ENCODE measurements at regions not wholly inside any gene's neighbourhood (a gene's known extent, or its start where the extent isn't known, plus 50 kb on each side); places are given as distances from the start of the nearest gene placed in this dataset.
"Not testable (repeated sequence)": the region's sequence is repeated elsewhere in the genome, so short reads cannot be mapped to it uniquely, and the experiment has no call there.

- DNase-seq (ENCODE audit: low spot score): no peak
Measured at GRCh38 chr1:194821091-194821490, 1634.7 kb upstream of the B3GALT2 start.

GRCh38 chr1:194818674-194819073, 1632.3 kb upstream of the B3GALT2 start:
- DNase-seq (ENCODE audit: low spot score): no peak

- DNase-seq (ENCODE audit: low spot score): no peak
Measured at GRCh38 chr1:194816859-194817258, 1630.4 kb upstream of the B3GALT2 start.

DNA sequence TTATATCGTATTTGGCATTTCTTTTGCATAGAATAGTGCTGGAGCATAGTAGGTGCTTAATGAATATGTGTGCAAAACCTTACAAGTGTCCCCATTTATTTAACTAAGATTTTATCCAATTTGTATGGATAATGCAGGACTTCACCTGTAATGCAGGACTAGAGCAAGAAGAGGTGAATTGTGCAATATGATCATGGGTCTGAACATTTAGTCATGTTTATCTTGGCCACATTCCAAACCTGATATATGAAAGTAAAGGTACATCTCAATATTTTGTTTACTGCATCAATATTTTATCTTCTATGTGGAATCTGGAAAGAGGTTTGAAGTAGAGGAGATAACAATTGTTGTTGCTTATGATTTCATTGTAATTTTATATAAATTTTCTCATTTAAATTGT, 1626.7 kb upstream of the B3GALT2 start:
- no peak for DNase-seq (ENCODE audit: low spot score)

DNA sequence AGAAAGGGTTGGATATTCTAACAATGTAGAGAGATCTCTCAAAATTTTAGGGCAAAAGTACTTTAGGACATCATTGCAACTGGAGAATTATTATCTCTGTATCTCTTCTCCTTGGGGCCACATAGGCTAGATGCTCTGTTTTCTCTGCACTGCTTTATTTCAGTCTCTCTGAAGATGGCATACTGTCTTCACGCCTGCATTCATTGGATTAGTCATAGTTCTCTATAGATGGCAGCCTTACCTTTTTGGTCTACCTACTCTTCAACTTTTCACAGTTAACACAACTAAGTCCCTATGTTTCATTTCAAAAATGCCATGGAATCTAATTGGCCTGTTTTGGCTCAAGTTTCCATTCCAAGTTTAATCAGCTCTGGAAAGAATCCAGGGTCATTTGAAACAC, 1623.3 kb upstream of the B3GALT2 start:
- no peak for DNase-seq (ENCODE audit: low spot score)

- no peak for DNase-seq (ENCODE audit: low spot score)
Measured at GRCh38 chr1:194809215-194809614, 1622.8 kb upstream of the B3GALT2 start.

DNA sequence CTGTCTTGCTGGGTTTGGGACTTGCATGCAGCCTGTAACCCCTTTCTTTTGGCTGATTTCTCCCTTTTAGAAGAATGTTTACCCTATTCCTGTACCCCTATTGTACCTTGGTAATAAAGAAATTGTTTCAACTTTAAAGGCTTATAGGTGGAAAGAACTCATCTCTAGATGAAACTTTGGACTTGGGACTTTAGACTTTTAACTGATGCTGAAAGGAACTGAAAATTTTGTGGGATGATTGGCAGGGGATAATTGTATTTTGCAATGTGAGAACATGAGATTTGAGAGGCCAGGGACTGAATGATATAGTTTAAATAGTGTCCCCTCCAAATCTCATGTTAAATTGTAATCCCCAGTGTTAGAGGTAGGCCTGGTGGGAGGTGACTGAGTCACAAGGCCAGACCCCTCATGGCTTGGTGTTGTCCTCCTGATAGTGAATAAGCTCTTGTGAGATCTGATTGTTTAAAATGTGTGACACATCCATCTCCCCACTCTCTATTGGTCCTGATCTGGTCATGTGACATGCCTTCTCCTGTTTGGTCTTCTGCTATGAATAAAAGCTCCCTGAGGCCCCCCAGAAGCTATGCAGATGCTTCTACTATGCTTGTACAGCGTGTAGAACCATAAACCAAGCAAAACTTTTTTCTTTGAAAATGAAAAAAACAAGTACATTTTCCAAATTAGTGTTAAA, 1621.3 kb upstream of the B3GALT2 start:
- no peak for DNase-seq (ENCODE audit: low spot score)

DNA sequence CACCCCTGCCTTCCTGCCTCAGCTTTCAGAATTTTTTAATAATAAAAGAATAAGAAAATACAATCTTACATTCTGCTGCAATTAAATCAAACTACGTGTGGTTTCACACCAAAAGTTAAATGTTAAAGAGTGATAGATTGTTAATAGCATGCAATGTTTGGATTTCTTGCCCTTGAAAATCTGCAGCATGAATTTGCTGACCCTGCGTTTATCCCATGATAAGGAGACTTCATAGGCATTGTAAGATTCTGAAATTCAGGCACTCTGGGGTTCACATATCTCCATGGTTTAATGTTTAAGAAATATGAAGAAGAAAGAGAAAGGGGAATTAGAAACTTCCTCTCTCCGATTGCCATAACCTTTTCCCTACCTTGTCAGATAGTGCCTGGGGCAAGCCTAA, 1616.2 kb upstream of the B3GALT2 start:
- no peak for DNase-seq (ENCODE audit: low spot score)

DNA sequence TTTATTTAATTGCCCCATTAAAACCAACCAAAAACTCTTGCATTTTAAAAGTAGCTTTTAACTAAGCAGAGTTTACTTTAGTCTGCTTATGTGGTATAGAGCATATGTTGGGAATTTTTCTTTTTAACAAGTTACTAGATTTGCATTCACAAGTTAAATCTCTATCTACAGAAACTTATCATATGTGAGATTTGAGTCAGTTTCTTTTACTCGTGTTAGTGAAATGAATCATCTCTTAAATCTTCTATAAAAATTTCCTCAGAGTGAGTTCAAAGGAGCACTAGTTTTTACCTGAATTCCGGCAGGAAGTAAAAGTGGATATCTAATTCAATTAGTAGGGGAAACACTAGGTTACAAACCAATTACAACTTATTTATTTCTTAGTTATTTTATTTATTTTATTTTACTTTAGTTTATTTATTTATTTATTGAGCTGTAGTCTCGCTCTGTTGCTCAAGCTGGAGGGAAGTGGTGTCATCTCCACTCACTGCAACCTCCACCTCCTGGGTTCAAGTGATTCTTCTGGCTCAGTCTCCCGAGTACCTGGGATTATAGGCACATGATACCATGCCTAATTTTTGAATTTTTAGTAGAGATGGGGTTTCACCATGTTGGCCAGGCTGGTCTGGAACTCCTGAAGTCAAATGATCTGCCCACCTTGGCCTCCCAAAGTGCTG, 1609.6 kb upstream of the B3GALT2 start:
- no peak for DNase-seq (ENCODE audit: low spot score)

DNA sequence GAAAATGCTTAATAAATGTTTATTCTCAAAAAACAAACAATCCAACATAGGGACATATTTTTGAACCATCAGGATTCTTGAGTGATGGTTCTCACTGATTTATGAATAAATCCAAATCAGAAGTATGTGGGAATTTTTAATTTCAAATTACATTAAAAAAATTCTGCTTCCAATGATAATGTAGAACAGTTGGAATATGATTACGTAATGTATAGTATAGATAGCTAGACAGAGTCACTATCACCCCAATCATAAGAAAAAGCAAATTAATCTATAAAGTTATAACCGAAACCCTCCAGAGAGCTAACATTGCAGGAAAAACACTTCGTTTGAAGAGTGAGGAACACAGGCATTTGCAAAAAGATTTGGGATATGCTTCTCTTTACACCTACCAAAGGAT, 1600.6 kb upstream of the B3GALT2 start:
- no peak for DNase-seq (ENCODE audit: low spot score)

DNA sequence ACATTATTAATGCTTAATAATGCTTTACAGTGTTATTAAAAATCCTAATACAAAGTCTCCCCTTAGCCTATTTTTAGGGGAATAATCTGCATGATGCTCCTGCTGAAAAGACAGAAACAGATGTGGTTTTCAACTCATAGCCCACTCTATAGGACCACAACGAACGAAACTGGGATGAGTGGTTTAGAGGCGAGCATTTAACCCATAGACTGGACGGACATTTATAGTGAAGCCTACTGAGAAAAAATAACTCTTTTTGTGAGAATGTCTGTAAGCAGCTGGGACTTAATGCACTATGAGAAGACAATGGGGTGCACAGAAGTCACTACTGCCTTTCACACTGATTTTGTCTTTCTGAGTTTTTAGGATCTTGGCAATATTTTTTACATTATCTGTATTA, 1599.6 kb upstream of the B3GALT2 start:
- no peak for DNase-seq (ENCODE audit: low spot score)

- no peak for DNase-seq (ENCODE audit: low spot score)
Measured at GRCh38 chr1:194776657-194777056, 1590.2 kb upstream of the B3GALT2 start.

DNA sequence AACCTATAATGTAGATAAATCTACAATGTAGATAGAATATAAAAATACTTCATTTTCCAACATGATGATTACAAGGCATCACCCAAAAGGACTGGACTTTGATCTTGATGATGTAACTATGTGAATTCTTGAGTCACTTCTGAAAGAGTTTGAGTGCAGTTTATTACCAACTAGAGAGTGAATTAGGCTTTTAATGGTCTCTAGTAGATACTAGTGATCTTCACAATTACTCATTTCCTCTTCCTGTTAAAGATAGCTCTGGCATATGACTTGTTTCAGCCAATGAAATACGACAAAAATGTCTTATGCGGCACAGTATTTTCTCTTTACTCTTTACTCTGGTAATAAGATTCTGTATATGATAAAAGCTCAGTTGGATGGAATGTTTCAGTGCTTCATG, 1588.1 kb upstream of the B3GALT2 start:
- DNase-seq (ENCODE audit: low spot score): no peak

- no peak for DNase-seq (ENCODE audit: low spot score)
Measured at GRCh38 chr1:194755241-194755994, 1569.0 kb upstream of the B3GALT2 start.

GRCh38 chr1:194738843-194739242, 1552.4 kb upstream of the B3GALT2 start:
- not testable (repeated sequence) for DNase-seq (ENCODE audit: low spot score)

GRCh38 chr1:194734970-194735369, 1548.6 kb upstream of the B3GALT2 start:
- no peak for DNase-seq (ENCODE audit: low spot score)

DNA sequence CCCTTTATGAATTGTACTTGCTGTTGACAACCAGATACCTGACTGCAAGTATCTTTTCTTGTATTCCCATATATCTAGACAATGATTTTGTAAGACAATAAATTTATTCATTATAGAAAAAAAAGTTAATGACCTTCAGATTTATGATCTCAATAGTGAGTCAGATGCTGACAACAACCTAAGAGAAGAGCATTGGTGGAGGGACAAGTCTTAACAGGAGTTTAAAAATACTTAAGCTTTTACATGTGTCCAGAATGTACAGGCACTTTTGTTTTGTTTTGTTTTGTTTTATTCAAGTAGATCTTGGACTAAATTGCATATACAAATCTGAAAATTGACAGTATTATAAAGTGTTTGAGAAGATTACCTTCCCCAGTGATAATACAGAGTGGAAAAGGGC, 1544.6 kb upstream of the B3GALT2 start:
- DNase-seq (ENCODE audit: low spot score): no peak

- no peak for DNase-seq (ENCODE audit: low spot score)
Measured at GRCh38 chr1:194730304-194730703, 1543.9 kb upstream of the B3GALT2 start.

DNA sequence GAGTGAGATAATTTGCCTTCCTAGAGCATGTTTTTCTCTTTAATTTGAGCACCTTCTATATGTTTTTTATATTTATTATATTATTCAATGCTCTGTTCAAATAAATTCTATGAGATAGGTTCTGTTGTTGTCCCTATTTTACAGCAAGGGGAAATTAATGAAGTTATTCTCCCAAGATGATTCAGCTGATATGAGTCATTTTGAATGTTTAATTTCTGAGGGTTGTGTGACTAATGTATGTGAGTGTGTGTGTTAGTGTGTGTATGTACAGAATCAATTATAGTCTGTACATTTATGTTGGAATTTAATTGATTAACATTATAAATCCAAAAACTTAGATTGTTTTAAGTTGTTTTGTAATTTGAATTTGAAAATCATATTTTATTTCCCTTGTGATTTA, 1536.7 kb upstream of the B3GALT2 start:
- no peak for DNase-seq (ENCODE audit: low spot score)

- DNase-seq (ENCODE audit: low spot score): no peak
Measured at GRCh38 chr1:194717941-194718340, 1531.5 kb upstream of the B3GALT2 start.

DNA sequence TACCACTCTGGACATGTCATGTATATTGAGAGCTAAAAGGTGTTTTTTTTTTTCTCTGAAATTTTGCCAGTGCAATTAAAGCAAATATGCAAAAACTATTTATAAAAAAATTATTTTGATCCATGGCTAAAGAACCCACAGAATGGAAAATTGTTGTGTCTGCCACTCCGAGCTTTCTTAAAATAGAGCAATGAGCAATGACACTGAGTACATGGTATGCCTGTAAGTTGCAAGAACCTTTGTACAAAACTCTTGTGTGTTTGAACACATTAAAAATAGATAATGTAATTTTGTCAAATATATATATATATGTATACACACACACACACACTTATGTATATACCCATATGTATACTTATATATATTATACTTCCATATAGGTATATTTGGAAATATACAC, 1530.9 kb upstream of the B3GALT2 start:
- no peak for DNase-seq (ENCODE audit: low spot score)

- no peak for DNase-seq (ENCODE audit: low spot score)
Measured at GRCh38 chr1:194710671-194711070, 1524.3 kb upstream of the B3GALT2 start.

- no peak for DNase-seq (ENCODE audit: low spot score)
Measured at GRCh38 chr1:194709439-194709838, 1523.0 kb upstream of the B3GALT2 start.
